Kidney tubule cell (primary cell): ENCODE measurements at regions not wholly inside any gene's neighbourhood (a gene's known extent, or its start where the extent isn't known, plus 50 kb on each side); places are given as distances from the start of the nearest gene placed in this dataset.
"Not testable (repeated sequence)": the region's sequence is repeated elsewhere in the genome, so short reads cannot be mapped to it uniquely, and the experiment has no call there.

Experiments
- DNase-seq: peaks from one replicate; pipeline ENCODE4 v3.0.0-alpha.2; 2018; ENCODE audit warnings: low spot score

DNA sequence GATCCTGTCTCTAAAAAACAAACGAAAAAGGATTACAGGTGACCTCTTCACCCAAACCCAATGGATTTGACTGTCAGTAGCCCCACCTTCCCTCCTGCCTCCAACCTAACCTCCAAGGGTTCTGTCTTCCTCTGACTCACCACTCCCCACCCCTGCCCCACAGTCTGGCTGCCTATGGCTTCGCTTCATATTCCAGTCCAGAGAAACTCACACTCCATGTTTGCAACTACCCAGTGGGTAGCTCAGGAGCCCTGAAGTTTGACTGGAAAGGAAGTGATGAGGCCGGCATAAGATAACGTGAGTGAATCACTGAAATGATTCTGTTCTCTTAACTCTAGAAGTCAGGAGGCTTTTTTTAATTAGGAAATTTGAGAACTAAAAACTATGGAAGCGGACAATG, 303.9 kb downstream of the FOXO1 start:
- DNase-seq = no peak

DNA sequence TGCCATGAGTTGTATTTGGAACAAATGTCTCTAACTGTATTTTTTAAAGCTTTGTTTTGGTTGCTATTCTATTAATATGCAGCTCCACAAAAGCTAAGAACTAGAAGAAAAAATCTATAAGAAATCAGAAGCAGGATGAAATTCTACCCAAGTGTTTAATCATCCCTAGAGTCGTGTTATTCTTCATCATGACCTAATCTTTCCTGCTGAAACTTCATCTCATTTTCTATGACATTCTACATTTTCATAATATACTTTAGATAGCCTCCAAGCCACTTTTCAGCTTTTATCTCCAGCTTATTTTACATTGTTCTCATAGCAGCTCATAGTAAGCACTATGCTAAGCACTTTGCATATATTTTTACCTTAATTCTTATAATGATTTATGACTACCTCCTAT, 302.8 kb downstream of the FOXO1 start:
- DNase-seq = no peak

DNA sequence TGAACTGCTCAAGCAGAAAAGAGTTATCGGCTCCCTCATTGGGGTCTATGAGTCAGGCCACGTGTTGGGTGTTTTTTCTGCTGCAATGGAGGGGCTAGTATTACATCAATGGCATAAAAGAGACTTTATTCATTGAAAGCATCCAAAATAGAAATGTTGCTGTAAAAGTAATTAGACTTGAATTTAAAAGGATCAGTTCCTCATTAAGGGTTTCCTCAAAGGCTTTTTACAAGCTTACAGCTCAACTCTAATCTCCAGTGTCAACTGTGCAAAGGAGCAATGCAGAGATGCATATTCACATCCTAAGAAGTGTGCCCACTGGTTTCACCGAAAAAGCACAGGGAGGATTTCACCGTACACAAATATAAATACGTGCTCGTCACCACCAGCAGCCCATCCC, 300.3 kb downstream of the FOXO1 start:
- DNase-seq = no peak

DNA sequence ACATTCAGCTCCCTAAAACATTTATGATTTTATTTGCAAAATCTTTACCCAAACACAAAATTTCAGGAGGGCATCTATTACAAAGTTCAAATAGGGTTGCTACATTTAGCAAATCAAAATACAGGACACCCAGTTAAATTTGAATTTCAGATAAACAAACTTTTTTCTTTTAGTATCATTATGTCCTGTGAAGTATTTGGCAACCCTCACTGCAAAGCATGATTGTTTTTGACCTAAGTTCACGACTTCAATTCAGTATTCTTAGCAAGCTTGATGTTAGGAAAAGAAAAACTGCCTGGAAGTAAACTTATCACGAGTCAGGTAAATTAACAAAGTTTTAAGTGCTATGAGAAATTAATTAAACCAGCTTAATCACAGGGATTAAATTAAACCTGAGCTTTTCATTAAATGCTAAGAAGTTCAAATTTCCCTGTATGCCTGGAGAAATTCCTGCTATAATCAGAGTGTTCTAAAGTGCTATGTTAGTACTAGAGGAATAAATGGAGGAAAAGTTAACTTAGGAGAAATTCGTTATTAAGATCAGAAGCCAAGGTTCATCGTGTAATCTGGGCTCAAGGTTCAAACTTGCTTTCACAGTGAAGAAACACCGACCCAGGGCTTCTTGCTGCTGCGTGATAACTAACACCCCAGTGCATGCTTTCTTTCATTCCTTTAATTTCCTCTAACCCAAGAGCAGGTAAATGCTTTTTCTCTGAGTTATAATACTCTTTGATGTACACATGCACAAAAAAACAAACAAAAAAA, 298.1 kb downstream of the FOXO1 start:
- DNase-seq = no peak

DNA sequence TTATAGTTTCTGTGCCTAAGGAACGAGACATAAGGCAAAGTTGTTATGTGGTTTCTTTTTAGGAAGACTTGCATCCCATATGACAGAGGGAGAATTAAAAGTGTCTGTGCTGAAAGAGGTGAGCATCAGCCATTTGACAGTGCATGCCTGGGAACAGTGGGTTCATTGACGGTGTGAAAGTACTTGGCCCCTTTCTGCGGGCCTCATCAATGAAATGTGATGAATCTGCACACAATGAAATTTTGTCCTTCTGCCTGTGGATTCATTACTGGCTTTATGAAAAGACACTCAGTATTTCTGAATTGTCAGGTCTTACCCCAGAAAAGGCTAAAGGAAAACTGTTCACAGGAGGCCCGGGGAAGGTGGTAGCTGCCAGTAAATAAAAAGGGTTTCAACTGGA, 295.8 kb downstream of the FOXO1 start:
- DNase-seq = no peak

DNA sequence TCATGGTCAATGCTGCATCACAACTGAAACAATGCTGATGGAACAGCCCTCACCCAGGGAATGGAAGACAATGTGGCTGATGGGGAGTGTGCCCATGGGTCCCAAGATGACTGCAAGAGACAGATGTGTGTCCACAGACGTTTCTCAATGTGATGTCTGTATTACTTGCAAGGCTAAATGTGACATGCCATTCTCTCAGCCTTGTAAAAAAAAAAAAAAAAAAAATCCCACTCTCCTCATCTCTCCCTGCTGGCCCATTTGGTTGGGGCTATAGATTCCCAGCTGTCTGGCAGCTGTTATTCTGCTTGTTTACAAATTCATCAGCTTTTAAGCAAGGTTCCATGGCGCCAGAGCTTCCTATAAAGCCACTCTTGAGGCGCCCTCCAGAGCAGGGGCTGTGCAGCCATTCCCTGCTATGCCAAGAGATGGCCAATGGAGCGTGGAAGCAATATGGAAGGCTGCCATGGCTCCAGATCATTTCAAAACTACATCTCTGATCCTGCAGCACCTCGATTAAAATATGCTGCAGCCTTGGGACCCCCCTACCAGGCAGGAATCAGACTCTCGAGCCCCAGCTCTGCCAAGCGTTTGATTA, 294.8 kb downstream of the FOXO1 start:
- DNase-seq = no peak

DNA sequence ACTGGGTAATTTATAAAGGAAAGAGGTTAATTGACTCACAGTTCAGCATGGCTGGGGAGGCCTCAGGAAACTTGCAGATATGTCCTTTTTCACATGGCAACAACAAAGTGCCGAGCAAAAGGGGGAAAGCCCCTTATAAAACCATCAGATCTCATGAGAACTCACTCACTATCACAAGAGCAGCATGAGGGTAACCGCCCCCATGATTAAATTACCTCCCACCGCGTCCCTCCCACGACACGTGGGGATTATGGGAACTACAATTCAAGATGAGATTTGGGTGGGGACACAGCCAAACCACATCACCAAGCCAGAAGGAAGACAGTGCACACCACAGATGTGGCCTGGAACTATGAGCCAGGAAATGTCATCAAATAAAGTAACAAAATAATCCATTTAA, 292.8 kb downstream of the FOXO1 start:
- DNase-seq = not testable (repeated sequence)

DNA sequence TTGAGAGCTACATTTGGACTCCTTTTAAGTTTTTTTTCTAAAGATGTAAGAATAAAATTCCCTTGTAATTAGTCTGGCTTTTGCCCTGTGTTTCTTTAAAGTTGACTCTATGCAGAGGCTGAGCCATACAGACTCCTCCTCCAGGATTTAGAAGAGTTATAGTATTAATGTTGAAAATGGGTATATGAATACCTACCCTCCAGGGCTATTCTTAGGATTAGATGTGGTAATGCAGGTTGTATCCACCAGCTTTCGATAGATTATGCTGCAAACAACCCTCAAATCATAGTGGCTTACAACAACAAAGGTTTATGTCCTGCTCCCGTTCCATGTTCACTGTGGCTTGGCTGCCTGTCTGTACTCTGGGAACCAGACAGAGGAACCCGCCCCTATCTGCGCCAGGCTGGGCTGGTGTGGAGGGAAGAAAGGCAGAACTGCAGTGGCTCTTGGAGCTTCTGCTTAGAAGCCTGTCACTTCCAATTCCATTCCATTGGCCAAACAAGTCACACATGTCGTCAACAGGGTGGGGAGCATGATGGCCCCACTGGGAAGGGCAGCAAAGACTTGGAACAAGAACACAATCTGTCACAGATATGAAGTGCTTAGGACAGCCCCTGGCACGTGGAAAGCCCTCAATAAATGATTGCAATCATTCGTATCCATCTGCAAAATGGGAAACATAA, 290.8 kb downstream of the FOXO1 start:
- no peak for DNase-seq

DNA sequence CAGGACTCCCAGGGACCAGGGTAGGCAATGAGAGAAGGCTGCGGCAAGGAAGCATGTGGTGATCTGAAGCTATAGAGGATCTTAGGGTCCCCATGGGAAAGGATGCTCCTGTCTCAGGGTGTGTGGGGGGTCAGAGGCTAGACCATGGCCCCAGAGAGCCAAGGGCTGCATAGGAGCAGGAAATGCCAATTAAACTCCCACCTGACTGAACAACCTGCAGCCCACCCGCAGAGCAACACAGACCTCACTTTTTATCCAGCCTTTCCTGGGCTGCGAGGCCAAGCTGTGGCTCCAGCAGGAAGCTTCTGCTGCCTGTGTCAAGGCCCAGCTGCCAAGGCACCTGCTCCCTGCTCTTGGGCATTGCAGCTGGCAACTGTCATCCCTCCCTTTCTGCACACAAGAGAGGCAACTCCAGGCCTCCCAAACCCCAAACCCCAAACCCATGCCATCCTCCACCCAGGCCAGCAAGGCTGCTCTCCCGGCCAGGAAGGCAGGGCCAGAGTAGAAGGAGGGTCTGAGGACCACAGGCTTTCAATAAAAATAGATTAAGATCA, 290.1 kb downstream of the FOXO1 start:
- DNase-seq = no peak

DNA sequence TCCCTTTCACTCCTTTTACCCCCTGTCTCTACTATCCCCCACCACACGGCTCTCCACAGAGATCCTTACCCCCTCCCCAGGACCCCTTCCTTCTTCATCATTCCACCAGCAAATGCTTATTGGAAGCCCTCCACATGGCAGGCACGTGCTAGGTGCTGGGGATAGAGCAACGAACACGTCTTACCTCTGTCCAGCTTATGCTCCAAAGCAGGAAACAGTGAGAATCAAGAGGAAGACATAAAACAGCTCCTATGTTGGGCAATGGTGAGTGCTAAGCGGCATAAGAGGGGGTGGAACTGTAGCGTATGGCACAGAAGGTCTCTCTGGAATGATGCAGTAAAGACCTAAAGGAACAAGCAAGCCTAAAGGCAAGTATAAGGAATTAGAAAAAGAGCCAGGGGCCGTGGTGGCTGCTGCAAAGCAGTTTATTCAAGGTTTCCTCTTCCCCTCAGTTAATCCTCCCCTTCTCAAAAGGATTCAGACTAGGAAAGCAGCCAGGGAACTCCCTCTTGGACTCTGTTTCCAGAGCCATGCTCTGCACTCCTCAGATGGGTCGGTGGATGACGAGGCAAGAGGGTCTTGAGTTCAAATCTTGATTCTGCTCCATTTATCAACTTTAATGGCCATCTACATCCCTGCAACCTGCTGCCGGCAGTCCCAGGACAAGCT, 289.4 kb downstream of the FOXO1 start:
- no peak for DNase-seq

DNA sequence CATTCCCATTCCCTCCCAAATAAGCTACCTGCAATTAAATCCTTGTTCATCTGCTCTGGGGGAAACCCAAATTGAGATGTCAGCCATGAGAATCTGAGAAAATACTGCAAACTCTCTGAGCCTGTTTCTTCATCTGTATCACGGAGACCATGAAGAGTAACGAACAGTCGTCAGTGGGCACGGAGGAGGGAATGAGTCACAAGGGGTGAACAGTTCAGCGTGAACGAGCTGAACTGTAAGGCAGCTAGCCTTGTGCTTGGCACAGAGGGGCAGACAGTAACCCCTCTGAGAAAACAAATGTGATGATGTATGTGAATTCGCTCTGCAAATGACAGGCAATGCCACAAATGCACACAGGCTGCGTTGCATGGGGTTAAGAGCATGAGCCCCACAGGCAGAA, 288.7 kb downstream of the FOXO1 start:
- peak; percentile 21 for DNase-seq

DNA sequence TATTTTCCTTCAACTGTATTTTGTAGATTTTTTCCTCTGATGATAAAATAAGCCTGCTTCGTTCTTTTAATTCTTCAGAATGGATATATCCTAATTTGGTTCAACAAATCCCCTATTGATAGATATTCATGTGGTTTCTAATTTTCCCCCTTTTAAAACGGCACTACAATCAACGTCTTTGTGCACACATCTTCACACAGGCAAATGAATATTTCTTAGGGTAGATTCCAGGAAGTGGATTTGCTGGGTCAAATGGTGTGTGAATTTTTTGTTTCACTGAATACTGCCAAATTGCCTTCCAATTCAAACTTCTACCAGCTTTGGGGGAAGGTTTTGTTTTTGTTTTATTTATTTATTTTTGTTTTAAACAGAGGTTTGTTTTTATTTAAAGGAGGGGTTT, 287.2 kb downstream of the FOXO1 start:
- no peak for DNase-seq

DNA sequence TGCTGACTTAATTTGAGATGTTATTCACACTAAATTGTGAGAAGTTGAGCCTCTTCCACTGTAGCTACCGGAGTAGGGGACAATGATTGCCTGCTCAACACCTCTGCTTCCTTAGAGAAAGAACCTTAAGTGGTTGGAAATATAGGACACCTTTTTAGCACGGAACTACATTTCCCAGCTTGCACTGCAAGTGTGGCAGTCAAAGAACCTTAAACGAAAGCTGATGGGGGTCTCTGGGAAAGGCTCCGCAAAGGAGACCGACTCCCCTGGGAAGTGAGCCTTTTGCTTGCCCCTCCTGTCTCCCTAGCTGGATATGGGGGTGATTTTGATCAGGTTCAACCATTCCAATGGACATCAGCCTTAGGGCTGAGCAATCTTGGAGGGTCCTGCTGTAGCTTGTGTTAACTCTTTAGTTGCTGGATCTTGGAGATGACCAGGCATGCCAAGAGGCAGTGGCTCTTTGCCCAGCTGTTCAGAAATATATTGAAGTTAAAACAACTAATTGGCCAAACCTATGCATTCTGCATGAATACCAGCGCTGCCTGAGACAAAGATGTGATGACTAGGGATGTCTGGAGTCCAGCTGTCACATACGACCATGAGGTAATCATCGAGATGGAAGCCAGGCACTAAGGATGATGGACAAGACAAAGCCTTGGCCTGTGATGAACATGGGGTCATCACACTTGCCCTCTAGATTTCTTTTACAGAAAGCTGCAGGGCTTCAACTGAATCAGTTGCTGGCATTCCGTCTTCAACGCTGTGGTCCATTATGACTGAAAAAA, 286.5 kb downstream of the FOXO1 start:
- no peak for DNase-seq

DNA sequence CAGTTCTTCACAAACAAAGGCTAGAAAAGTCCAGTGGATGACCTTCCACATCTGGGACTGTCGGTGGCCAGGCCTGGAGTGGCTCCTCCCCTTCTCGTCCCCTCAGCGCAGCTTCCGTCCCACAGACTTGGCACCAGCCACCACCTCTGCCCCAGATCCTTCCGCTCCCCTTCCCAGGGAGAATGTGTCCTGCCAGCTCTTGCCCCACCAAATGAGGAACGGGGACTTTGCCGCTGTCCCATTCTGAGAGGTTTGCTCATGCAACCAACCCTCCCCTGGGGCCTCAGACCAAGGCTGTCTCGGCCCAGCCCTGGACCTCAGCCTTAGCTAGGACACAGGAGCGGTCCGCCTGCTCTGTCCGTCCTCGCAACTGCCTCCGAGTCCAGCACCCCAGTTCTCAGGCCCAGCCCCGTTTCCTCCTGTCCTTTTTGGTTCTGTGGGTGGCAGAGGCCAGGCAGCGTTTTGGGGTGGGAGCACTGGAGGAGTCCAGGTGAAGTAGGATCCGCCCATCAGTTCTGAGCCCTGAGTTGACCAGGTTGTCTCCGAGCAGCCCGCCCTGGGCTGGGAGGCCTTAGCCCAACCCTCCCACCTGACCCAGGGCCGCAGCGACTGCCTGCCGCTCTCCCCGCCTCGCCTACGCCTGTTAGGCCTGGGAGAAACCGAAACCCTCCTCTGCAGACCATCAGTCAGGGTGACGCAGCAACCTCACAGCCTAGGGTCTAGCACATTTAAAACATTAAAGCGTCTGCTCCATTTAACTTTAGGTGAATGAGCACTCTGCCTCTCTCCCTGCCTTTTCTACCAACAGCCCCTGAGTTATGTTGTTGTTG, 284.3 kb downstream of the FOXO1 start:
- no peak for DNase-seq

DNA sequence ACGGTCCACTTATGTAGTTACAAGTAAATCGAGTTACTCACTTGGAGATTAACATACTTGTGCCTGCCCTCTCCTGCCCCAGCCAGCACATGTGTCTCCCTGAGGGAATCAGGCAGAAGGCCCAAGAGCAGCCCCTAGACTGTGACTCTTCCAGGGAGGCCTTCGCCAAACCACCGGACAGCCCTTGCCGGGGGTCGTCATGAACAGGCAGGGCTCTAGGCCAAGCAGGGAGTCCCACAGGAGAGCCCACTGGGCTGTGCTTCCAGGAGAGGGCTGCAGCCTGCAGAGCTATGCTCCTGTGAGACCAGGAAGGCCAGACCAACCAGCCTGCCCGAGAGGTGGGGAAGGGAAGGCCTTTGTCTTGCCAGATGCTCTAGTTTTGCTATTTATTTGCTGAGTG, 283.3 kb downstream of the FOXO1 start:
- DNase-seq = no peak

DNA sequence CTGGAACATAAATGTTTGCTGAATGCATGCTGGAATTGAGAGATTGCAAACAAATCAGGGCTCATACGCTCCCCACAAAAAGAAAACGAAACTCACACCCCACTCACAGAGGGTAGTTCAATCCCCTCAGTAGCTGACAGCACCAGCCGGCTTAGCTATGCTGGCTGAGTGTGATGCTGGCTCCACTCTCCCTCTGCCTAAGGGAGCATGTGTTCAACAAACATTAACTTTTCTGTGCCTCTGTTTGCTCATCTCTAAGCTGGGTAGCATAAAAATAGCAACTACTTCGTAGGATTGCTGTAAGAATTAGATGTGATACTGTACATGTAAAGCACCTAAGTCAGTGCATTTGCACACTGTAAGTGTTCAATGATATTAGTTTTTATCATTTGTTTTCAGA, 282.6 kb downstream of the FOXO1 start:
- no peak for DNase-seq

DNA sequence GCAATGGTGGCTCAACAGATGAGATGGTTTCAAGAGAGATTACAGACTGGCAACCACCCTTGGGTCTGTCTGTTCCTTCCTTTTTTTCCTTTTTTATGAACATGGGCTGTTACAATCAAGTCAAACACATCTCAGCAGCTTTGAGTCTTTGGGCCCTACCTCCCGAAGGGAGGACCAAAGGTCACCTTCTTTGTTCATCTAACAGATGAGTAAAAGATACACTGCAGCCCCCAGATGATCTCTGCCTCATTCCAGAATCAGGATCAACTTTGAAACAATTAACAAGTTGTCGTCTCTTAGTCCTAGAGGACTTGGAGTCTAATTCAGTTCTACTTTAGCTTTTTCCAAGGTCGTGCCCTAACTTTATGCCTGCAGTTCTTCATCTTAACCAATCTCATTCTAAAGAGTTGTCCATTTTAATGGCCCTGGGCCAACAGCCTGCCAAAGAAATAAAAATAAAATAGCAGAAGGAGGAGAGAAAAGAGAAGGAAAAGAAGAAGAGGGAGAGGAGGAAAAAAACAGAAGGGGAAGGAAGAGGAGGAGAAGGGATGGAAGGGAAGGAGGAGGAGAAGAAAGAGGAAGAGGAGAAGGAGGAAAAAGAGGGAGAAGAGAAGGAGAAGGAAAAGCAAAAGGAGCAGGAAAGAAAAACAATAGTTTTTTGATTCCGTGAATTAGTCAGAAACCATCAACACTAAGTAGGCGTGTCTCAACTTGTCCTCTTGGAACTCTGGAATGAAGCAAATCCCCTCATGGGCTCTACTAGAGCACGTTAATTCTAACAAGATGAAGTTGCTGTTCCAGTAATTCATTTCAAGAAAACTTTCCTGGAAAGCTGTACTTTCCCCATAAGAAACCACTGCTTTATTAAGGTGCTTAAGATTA, 281.2 kb downstream of the FOXO1 start:
- DNase-seq = no peak

DNA sequence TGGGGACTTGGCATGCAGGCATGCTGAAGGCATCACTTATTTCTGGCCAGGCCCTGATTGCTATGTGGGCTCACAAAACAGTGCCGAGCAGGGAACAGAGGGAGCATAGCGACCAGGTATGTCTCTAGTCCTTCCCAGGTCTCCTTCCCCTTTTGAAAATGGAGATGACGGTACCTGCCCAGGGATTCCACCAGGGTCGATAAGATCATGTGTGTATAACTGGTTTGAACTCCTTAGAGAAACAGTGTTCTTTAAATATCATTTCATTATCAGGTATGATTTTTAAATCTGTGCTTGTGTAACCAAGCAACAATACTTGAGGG, 280.6 kb downstream of the FOXO1 start:
- DNase-seq = no peak

DNA sequence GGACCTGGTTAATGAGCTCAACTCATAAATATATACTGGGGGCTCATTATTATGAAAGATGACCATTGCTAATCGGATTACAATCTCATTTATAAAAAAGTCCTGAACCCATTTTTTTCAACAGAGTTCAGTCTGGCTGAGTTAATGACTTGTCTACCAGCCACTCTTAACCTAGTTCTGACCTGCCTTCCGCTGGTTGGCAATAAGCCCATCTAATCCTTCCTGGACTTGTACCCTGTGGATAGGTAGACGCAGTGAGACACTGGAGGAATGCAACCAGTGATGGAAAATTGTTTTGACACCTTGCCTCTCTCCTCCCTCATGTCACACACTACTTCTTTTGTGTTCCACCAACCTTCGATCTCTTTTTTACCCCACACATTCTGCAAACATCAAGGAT, 279.9 kb downstream of the FOXO1 start:
- DNase-seq = no peak

DNA sequence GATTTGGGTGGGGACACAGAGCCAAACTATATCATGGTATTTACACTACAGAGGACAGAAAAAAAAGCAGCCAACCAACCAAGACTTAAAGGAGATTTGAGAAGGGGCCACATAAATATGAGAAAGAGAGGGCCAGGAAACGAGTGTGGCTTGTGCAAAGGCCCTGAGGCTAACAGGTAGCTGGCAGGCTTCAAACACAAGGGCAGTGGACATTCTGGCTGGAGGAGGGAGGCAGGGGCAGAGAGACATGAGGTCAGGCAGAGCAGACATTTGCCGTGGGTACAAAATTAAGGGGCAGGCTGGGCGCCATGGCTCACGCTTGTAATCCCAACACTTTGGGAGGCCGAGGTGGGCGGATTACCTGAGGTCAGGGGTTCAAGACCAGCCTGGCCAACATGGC, 278.7 kb downstream of the FOXO1 start:
- no peak for DNase-seq
